ENCODE measurements at regions not wholly inside any gene's neighbourhood (a gene's known extent, or its start where the extent isn't known, plus 50 kb on each side); places are given as distances from the start of the nearest gene placed in this dataset.

GRCh38 chr7:136601772-136602171, 266.7 kb upstream of the CHRM2 start:
- TF ChIP-seq CTCF (IDR thresholded peaks at IDR 0.05) (no peak), POLR2AphosphoS5 (IDR thresholded peaks at IDR 0.05) (no peak)
